RCC 7860 (cell line): ENCODE measurements at regions not wholly inside any gene's neighbourhood (a gene's known extent, or its start where the extent isn't known, plus 50 kb on each side); places are given as distances from the start of the nearest gene placed in this dataset.

ENCODE experiments used
- DNase-seq: peaks from one replicate; pipeline ENCODE4 v3.0.0-alpha.2; 2015; ENCODE audit warnings: low spot score
- FAIRE-seq: peaks from 2 replicates; lab custom pipeline; 2012; peaks lifted over from hg19 to GRCh38; lab: Jason Lieb, UNC

- FAIRE-seq, result no peak
- DNase-seq, result no peak
These were observed 187.8 kb upstream of the DDI1 start for GRCh38 chr11:103848686-103849085.

GRCh38 chr11:103849366-103849765 is 187.1 kb upstream of the DDI1 start:
- no peak for FAIRE-seq
- DNase-seq, result no peak

GRCh38 chr11:103850419-103851165 is 185.8 kb upstream of the DDI1 start:
- no peak for DNase-seq
- no peak for FAIRE-seq

GRCh38 chr11:103851166-103851651 is 185.2 kb upstream of the DDI1 start:
- no peak for FAIRE-seq

More at GRCh38 chr11:103851166-103851651, 185.2 kb upstream of the DDI1 start:
- DNase-seq, result no peak
